ENCODE measurements at regions not wholly inside any gene's neighbourhood (a gene's known extent, or its start where the extent isn't known, plus 50 kb on each side); places are given as distances from the start of the nearest gene placed in this dataset.

- no peak for DNase-seq
Measured at GRCh38 chr11:93967258-93967657, 53.9 kb upstream of the HEPHL1 start.

- no peak for DNase-seq
Measured at GRCh38 chr11:93967944-93968343, 53.2 kb upstream of the HEPHL1 start.

DNA sequence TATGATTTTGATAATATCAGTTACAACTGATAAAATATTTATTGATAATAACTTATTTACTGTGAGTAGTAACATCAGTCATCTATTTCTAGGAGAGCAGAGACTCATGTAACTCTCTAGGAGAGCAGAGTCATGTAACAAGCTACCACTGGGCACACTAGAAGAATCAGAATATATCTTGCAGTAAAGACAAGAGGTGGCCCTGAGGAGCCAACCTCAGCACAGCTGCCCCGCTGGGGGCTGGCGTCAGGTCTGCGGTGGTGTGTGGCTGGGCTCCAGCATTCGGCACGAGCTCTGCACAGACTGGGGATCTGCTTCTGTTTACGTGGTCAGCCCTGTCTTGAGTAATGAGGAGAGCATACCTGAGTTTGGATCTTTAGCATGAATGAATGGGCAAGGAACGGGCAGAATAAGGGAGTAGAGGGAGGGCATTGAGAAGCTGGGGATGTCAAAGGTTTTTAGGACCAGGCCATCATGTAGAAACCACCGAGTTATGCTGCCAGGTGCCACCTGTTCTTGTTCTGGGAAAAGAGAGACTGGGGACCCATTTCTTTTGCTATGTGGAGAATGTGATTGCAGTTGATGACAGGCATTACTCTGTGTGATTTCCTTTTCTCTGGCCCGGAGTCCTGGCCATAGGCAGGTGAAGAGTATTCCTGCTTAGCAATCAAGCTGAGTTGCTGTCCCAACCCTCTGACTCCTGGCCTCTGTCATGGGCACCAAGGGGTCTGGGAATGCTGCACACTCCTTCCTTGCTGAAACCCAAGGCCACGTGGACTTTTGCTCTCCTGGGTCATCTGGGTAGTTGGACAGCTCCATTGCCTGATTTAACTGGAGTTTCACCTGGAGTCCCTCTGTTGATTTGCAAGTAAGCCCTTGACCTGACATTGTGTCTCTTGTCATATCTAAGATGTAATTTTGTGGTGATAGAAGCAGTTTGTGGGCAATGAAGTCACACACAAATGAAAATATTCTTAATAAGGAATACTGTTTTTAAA, 50.9 kb upstream of the HEPHL1 start:
- no peak for DNase-seq
